Neural cell (in vitro differentiated cells): ENCODE measurements at regions not wholly inside any gene's neighbourhood (a gene's known extent, or its start where the extent isn't known, plus 50 kb on each side); places are given as distances from the start of the nearest gene placed in this dataset.

Experiments
- H2AFZ ChIP-seq: fragments of 200-600, 300-800 bp; sonication (generic), shearing (Covaris generic); 2 replicates; pipeline ENCODE4 v1.6.0; 2014; ENCODE audit warnings: low read depth, mild to moderate bottlenecking, antibody characterized with exemption, low read length, moderate library complexity
- H3F3A ChIP-seq: fragments of 200-600 bp; shearing (Covaris generic); 2 replicates; pipeline ENCODE4 v1.6.1; 2016; ENCODE audit warnings: mild to moderate bottlenecking, moderate library complexity, mixed read lengths, antibody characterized with exemption, low read length; ENCODE audit not compliant: insufficient read depth, poor library complexity, severe bottlenecking
- H3K27ac ChIP-seq: fragments of 200-600, 300-800 bp; sonication (generic), shearing (Covaris generic); 2 replicates; pipeline ENCODE4 v1.5.1; 2014; ENCODE audit warnings: mild to moderate bottlenecking, low read length, moderate library complexity
- H3K27me3 ChIP-seq: fragments of 300-800, 200-600 bp; sonication (generic), shearing (Covaris generic); 2 replicates; pipeline ENCODE4 v1.6.0; 2014; ENCODE audit warnings: mild to moderate bottlenecking, low read depth, low read length, moderate library complexity; ENCODE audit not compliant: insufficient read depth
- H3K36me3 ChIP-seq: fragments of 300-800, 200-600 bp; sonication (generic), shearing (Covaris generic); 2 replicates; pipeline ENCODE4 v1.5.1; 2014; ENCODE audit warnings: mild to moderate bottlenecking, antibody characterized with exemption, low read length, moderate library complexity; ENCODE audit not compliant: insufficient read depth
- H3K4me2 ChIP-seq: fragments of 300-800, 200-600 bp; sonication (generic), shearing (Covaris generic); 2 replicates; pipeline ENCODE4 v1.6.0; 2014; ENCODE audit warnings: mild to moderate bottlenecking, low read length
- H3K4me3 ChIP-seq: fragments of 300-800, 200-600 bp; sonication (generic), shearing (Covaris generic); 2 replicates; pipeline ENCODE4 v1.5.1; 2014; ENCODE audit warnings: mild to moderate bottlenecking, low read length, moderate library complexity
- H3K79me2 ChIP-seq: fragments of 200-600 bp; shearing (Covaris generic); replicated peaks from 2 replicates; pipeline ENCODE4 v1.6.0; 2014; ENCODE audit warnings: mild to moderate bottlenecking, low read length, moderate library complexity; ENCODE audit not compliant: insufficient read depth
- H3K9ac ChIP-seq: fragments of 300-800, 200-600 bp; sonication (generic), shearing (Covaris generic); 2 replicates; pipeline ENCODE4 v1.6.1; 2016; ENCODE audit warnings: mild to moderate bottlenecking, low read length, mixed read lengths
- H3K9me2 ChIP-seq: fragments of 200-600 bp; shearing (Covaris generic); 2 replicates; pipeline ENCODE4 v1.6.1; 2016; ENCODE audit warnings: mild to moderate bottlenecking, low read length, mixed read lengths; ENCODE audit not compliant: insufficient read depth
- H3K9me3 ChIP-seq: fragments of 200-600, 300-800 bp; sonication (generic), shearing (Covaris generic); 2 replicates; pipeline ENCODE4 v1.6.1; 2016; ENCODE audit warnings: mild to moderate bottlenecking, mixed run types, low read length, moderate library complexity, mixed read lengths
- H4K20me1 ChIP-seq: fragments of 200-600 bp; shearing (Covaris generic); 2 replicates; pipeline ENCODE4 v1.6.1; 2016; ENCODE audit warnings: mild to moderate bottlenecking, mixed run types; ENCODE audit not compliant: insufficient read depth
- CTCF ChIP-seq: fragments of 450-650 bp; IDR thresholded peaks from 2 replicates; pipeline ENCODE4 v1.5.1; 2014; ENCODE audit warnings: antibody characterized with exemption, mild to moderate bottlenecking, moderate library complexity; ENCODE audit not compliant: poor library complexity, severe bottlenecking
- EP300 ChIP-seq: fragments of 450-650 bp; conservative IDR thresholded peaks from 2 replicates; pipeline ENCODE4 v1.6.1; 2014; ENCODE audit warnings: antibody characterized with exemption, mild to moderate bottlenecking, moderate library complexity; ENCODE audit not compliant: poor library complexity, severe bottlenecking
- EZH2 ChIP-seq: fragments of 200-600, 300-800 bp; shearing (Covaris generic), sonication (generic); IDR thresholded peaks from 2 replicates; pipeline ENCODE4 v1.6.1; 2014; ENCODE audit warnings: antibody characterized with exemption, low read length, borderline replicate concordance, mild to moderate bottlenecking; ENCODE audit not compliant: insufficient read depth, poor library complexity, severe bottlenecking
- MXI1 ChIP-seq: fragments of 450-650 bp; conservative IDR thresholded peaks from 2 replicates; pipeline ENCODE4 v1.6.1; 2014; ENCODE audit warnings: antibody characterized with exemption, mild to moderate bottlenecking; ENCODE audit not compliant: poor library complexity, severe bottlenecking
- POLR2AphosphoS5 ChIP-seq: IDR thresholded peaks from 2 replicates; pipeline ENCODE4 v1.6.1; 2012
- RAD21 ChIP-seq: fragments of 450-650 bp; conservative IDR thresholded peaks from 2 replicates; pipeline ENCODE4 v1.6.1; 2014; ENCODE audit warnings: antibody characterized with exemption, mild to moderate bottlenecking, moderate library complexity
- REST ChIP-seq: IDR thresholded peaks from 2 replicates; pipeline ENCODE4 v1.6.1; 2012; ENCODE audit warnings: borderline replicate concordance
- SMC3 ChIP-seq: fragments of 450-650 bp; conservative IDR thresholded peaks from 2 replicates; pipeline ENCODE4 v1.6.1; 2014; ENCODE audit warnings: antibody characterized with exemption, mild to moderate bottlenecking, moderate library complexity; ENCODE audit not compliant: poor library complexity
- TAF1 ChIP-seq: IDR thresholded peaks from 2 replicates; pipeline ENCODE4 v1.6.1; 2012; ENCODE audit warnings: low read depth

- Histone ChIP-seq H3F3A (no peaks in the 10 kb centered on the region), H3K27ac (no peak overlapping the region), H3K36me3 (no peaks in the 10 kb centered on the region), H3K9ac (no peak overlapping the region), H3K9me2 (no peaks in the 10 kb centered on the region), H3K27me3 (no peaks in the 10 kb centered on the region), H4K20me1 (no peaks in the 10 kb centered on the region), H2AFZ (no peak overlapping the region), H3K4me3 (no peak overlapping the region), H3K4me2 (no peak overlapping the region), H3K79me2 (no peaks in the 10 kb centered on the region), H3K9me3 (no peaks in the 10 kb centered on the region)
- TF ChIP-seq EZH2: no peak
- no peak for TF ChIP-seq POLR2AphosphoS5
- TF ChIP-seq CTCF: peak; percentile 27
- no peak for TF ChIP-seq SMC3
- peak; percentile 13 for TF ChIP-seq RAD21
- no peak for TF ChIP-seq TAF1
Observed at GRCh38 chr4:72909461-72909860, 160.1 kb downstream of the COX18 start.

DNA sequence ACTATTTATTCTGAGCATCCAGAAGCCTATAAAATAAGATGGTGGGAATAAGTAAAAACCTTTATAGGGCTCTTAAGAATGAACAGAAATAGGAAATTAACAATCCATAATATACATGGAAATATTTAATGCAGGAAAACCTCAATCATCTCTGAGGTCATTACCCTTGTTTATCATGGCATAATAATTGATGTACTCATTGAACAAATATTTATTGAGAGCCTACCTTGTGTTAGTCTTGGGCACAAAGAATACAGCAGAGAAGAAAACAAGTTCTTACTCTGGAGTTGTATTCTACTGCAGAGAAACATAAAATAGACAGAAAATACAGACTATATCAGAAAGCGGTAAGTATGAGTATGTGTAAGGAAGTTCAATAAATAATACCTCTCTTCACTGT, 167.2 kb downstream of the COX18 start:
- Histone ChIP-seq H3K27ac (no peak overlapping the region), H3K4me2 (no peak overlapping the region), H3F3A (no peaks in the 10 kb centered on the region), H3K27me3 (no peaks in the 10 kb centered on the region), H3K4me3 (no peak overlapping the region), H2AFZ (no peak overlapping the region), H3K9ac (no peak overlapping the region), H4K20me1 (no peaks in the 10 kb centered on the region), H3K9me3 (no peaks in the 10 kb centered on the region), H3K36me3 (no peaks in the 10 kb centered on the region), H3K9me2 (no peaks in the 10 kb centered on the region), H3K79me2 (no peaks in the 10 kb centered on the region)
- TF ChIP-seq SMC3: no peak
- no peak for TF ChIP-seq CTCF
- no peak for TF ChIP-seq EP300
- no peak for TF ChIP-seq EZH2
- no peak for TF ChIP-seq POLR2AphosphoS5
- TF ChIP-seq RAD21: no peak
- no peak for TF ChIP-seq TAF1
- TF ChIP-seq MXI1: no peak
- no peak for TF ChIP-seq REST
